ENCODE measurements at regions not wholly inside any gene's neighbourhood (a gene's known extent, or its start where the extent isn't known, plus 50 kb on each side); places are given as distances from the start of the nearest gene placed in this dataset.

- Mint-ChIP-seq H3K27ac (no peak overlapping the region), H3K9me3 (peaks cover 58% of the 10 kb centered on the region), H3K27me3 (ENCODE audit: insufficient read depth) (peaks cover 3% of the 10 kb centered on the region), H3K4me3 (no peak overlapping the region), H3K4me1 (ENCODE audit: low read depth) (no peaks in the 10 kb centered on the region), H3K36me3 (ENCODE audit: low read depth) (no peaks in the 10 kb centered on the region)
- no peak for DNase-seq
- TF ChIP-seq CTCF (IDR thresholded peaks at IDR 0.05) = no peak
These were observed 233.8 kb upstream of the SKOR2 start for GRCh38 chr18:47485221-47485797.

GRCh38 chr18:47484068-47484467 lies 232.6 kb upstream of the SKOR2 start:
- TF ChIP-seq CTCF (IDR thresholded peaks at IDR 0.05) = no peak
- Mint-ChIP-seq H3K27ac (no peak overlapping the region), H3K4me1 (ENCODE audit: low read depth) (no peaks in the 10 kb centered on the region), H3K27me3 (ENCODE audit: insufficient read depth) (peaks cover 4% of the 10 kb centered on the region), H3K9me3 (peaks cover 58% of the 10 kb centered on the region), H3K4me3 (no peak overlapping the region), H3K36me3 (ENCODE audit: low read depth) (no peaks in the 10 kb centered on the region)
- DNase-seq = no peak

- H3K27ac Mint-ChIP-seq = no peak overlapping the region
- peaks cover 48% of the 10 kb centered on the region for H3K9me3 Mint-ChIP-seq
- no peaks in the 10 kb centered on the region for H3K36me3 Mint-ChIP-seq (ENCODE audit: low read depth)
- no peak for TF ChIP-seq CTCF (IDR thresholded peaks at IDR 0.05)
- H3K4me3 Mint-ChIP-seq = no peak overlapping the region
- peaks cover 4% of the 10 kb centered on the region for H3K27me3 Mint-ChIP-seq (ENCODE audit: insufficient read depth)
- H3K4me1 Mint-ChIP-seq (ENCODE audit: low read depth) = no peaks in the 10 kb centered on the region
- DNase-seq = no peak
These were observed 228.7 kb upstream of the SKOR2 start for GRCh38 chr18:47480166-47480565.

GRCh38 chr18:47471784-47472183 lies 220.3 kb upstream of the SKOR2 start:
- Mint-ChIP-seq H3K9me3 (peaks cover 25% of the 10 kb centered on the region), H3K36me3 (ENCODE audit: low read depth) (no peaks in the 10 kb centered on the region), H3K4me3 (no peak overlapping the region), H3K4me1 (ENCODE audit: low read depth) (no peaks in the 10 kb centered on the region), H3K27me3 (ENCODE audit: insufficient read depth) (no peaks in the 10 kb centered on the region), H3K27ac (no peak overlapping the region)
- DNase-seq = no peak
- no peak for TF ChIP-seq CTCF (IDR thresholded peaks at IDR 0.05)

- H3K27ac Mint-ChIP-seq = no peak overlapping the region
- no peaks in the 10 kb centered on the region for H3K36me3 Mint-ChIP-seq (ENCODE audit: low read depth)
- H3K9me3 Mint-ChIP-seq = peaks cover 17% of the 10 kb centered on the region
- no peak for DNase-seq
- no peak overlapping the region for H3K4me3 Mint-ChIP-seq
- TF ChIP-seq CTCF (IDR thresholded peaks at IDR 0.05) = no peak
- no peaks in the 10 kb centered on the region for H3K4me1 Mint-ChIP-seq (ENCODE audit: low read depth)
- no peaks in the 10 kb centered on the region for H3K27me3 Mint-ChIP-seq (ENCODE audit: insufficient read depth)
These were observed 219.5 kb upstream of the SKOR2 start for GRCh38 chr18:47470941-47471340.

GRCh38 chr18:47469576-47469975 lies 218.1 kb upstream of the SKOR2 start:
- Mint-ChIP-seq H3K27ac (no peak overlapping the region), H3K4me3 (no peak overlapping the region), H3K27me3 (ENCODE audit: insufficient read depth) (no peaks in the 10 kb centered on the region), H3K9me3 (peaks cover 9% of the 10 kb centered on the region; the same call in 1 of the 2 replicates), H3K36me3 (ENCODE audit: low read depth) (no peaks in the 10 kb centered on the region), H3K4me1 (ENCODE audit: low read depth) (no peaks in the 10 kb centered on the region)
- no peak for DNase-seq
- TF ChIP-seq CTCF (IDR thresholded peaks at IDR 0.05) = no peak

Measured in HFFc6 (cell line).